GM12892 (cell line): ENCODE measurements at regions not wholly inside any gene's neighbourhood (a gene's known extent, or its start where the extent isn't known, plus 50 kb on each side); places are given as distances from the start of the nearest gene placed in this dataset.

ENCODE experiments used
- POLR2A ChIP-seq: IDR thresholded peaks from 2 replicates; pipeline ENCODE4 v1.6.1; 2011; ENCODE audit warnings: low read depth, low read length, control low read depth
- POLR2AphosphoS5 ChIP-seq: IDR thresholded peaks from 2 replicates; pipeline ENCODE4 v1.6.1; 2011; ENCODE audit warnings: low read depth, low read length, control low read depth

GRCh38 chrX:121975671-121976070 lies 928.3 kb downstream of the GLUD2 start:
- no peak for TF ChIP-seq POLR2A
- no peak for TF ChIP-seq POLR2AphosphoS5
